Testis (tissue), 2 donors: ENCODE measurements at regions not wholly inside any gene's neighbourhood (a gene's known extent, or its start where the extent isn't known, plus 50 kb on each side); places are given as distances from the start of the nearest gene placed in this dataset.
A peak's percentile ranks its signal among the peaks of the same experiment; 100 is the strongest.

Source experiments
- CTCF ChIP-seq, 3 experiments: fragments of 450-650 bp in 2 of 3; fragments of 200-600 bp in 1 of 3; sonication (generic) in 1 of 3; IDR thresholded peaks; one replicate each; pipeline ENCODE4 v1.5.1; 2016 to 2019; ENCODE audit warnings: antibody characterized with exemption in 3 of 3, mild to moderate bottlenecking in 2 of 3, moderate library complexity in 1 of 3
- POLR2A ChIP-seq: fragments of 450-650 bp; IDR thresholded peaks from one replicate; pipeline ENCODE4 v1.6.1; 2017; ENCODE audit warnings: antibody characterized with exemption, mild to moderate bottlenecking, moderate library complexity

GRCh38 chr6:26223650-26224546 lies 136.7 kb downstream of the HFE start:
- TF ChIP-seq POLR2A (peak; percentile 11), CTCF (IDR thresholded peaks at IDR 0.05) (no peak)
